SK-N-SH (cell line): ENCODE measurements at regions not wholly inside any gene's neighbourhood (a gene's known extent, or its start where the extent isn't known, plus 50 kb on each side); places are given as distances from the start of the nearest gene placed in this dataset.

Source experiments
- CHD2 ChIP-seq: fragments of 150-350 bp; IDR thresholded peaks from 2 replicates; pipeline ENCODE4 v1.6.1; 2018; ENCODE audit warnings: low read length; ENCODE audit not compliant: partially characterized antibody
- CTCF ChIP-seq: fragments of 200-600 bp; sonication (generic); IDR thresholded peaks from 2 replicates; pipeline ENCODE4 v1.6.1; 2017; ENCODE audit warnings: antibody characterized with exemption, mild to moderate bottlenecking, moderate library complexity
- EP300 ChIP-seq, 2 experiments: IDR thresholded peaks; 2 replicates each; pipeline versions ENCODE4 v1.4.0 to v1.6.1; 2012; ENCODE audit warnings: borderline replicate concordance in 1 of 2, low read depth in 1 of 2, low read length in 1 of 2
- GABPA ChIP-seq: IDR thresholded peaks from 2 replicates; pipeline ENCODE4 v1.4.0; 2012; ENCODE audit warnings: low read depth, mild to moderate bottlenecking
- MAX ChIP-seq: IDR thresholded peaks from 2 replicates; pipeline ENCODE4 v1.4.0; 2012; ENCODE audit warnings: low read depth
- MEF2A ChIP-seq: IDR thresholded peaks from 2 replicates; pipeline ENCODE4 v1.4.0; 2012; ENCODE audit warnings: low read depth, borderline replicate concordance
- POLR2AphosphoS5 ChIP-seq: IDR thresholded peaks from 2 replicates; pipeline ENCODE4 v1.6.1; 2012; ENCODE audit warnings: low read depth, low read length
- RAD21 ChIP-seq: IDR thresholded peaks from 2 replicates; pipeline ENCODE4 v1.6.1; 2012; ENCODE audit warnings: mild to moderate bottlenecking, low read length
- REST ChIP-seq: IDR thresholded peaks from 2 replicates; pipeline ENCODE4 v1.6.1; 2012; ENCODE audit warnings: mild to moderate bottlenecking, low read depth, low read length, moderate library complexity
- RXRA ChIP-seq: IDR thresholded peaks from 2 replicates; pipeline ENCODE4 v1.4.0; 2012; ENCODE audit warnings: low read depth, mild to moderate bottlenecking, borderline replicate concordance
- SIN3A ChIP-seq: IDR thresholded peaks from 2 replicates; pipeline ENCODE4 v1.6.1; 2012; ENCODE audit warnings: low read depth, mild to moderate bottlenecking, low read length, moderate library complexity, borderline replicate concordance
- TAF1 ChIP-seq: IDR thresholded peaks from 2 replicates; pipeline ENCODE4 v1.6.1; 2012; ENCODE audit warnings: low read depth, mild to moderate bottlenecking, low read length, moderate library complexity, borderline replicate concordance
- USF2 ChIP-seq: fragments of 150-350 bp; IDR thresholded peaks from 2 replicates; pipeline ENCODE4 v1.6.1; 2017; ENCODE audit warnings: antibody characterized with exemption, low read length, low read depth, borderline replicate concordance
- YY1 ChIP-seq: IDR thresholded peaks from 2 replicates; pipeline ENCODE4 v1.4.0; 2012; ENCODE audit warnings: low read depth, mild to moderate bottlenecking

- no peak for TF ChIP-seq RXRA
- no peak for TF ChIP-seq GABPA
- TF ChIP-seq POLR2AphosphoS5, result no peak
- no peak for TF ChIP-seq REST
- TF ChIP-seq TAF1, result no peak
- TF ChIP-seq CTCF, result peak; percentile 52
- TF ChIP-seq RAD21, result peak; percentile 81
- TF ChIP-seq YY1, result no peak
- TF ChIP-seq MEF2A, result no peak
- no peak for TF ChIP-seq USF2
- no peak for TF ChIP-seq EP300 (IDR thresholded peaks at IDR 0.05; ENCODE audit: borderline replicate concordance in 1 of 2, low read depth in 1 of 2, low read length in 1 of 2)
- TF ChIP-seq MAX, result no peak
- TF ChIP-seq CHD2, result no peak
- TF ChIP-seq SIN3A, result no peak
Observed at GRCh38 chr17:65455972-65456343, 105.5 kb downstream of the AXIN2 start.
